Neural crest cell (in vitro differentiated cells): ENCODE measurements at regions not wholly inside any gene's neighbourhood (a gene's known extent, or its start where the extent isn't known, plus 50 kb on each side); places are given as distances from the start of the nearest gene placed in this dataset.

Experiments
- DNase-seq: peaks from one replicate; pipeline ENCODE4 v3.0.0; 2021; ENCODE audit warnings: low read depth, mixed read lengths, low spot score
- H3K27ac Mint-ChIP-seq: one replicate; pipeline ENCODE4 v1.8.0; 2021; ENCODE audit warnings: mild to moderate bottlenecking, mixed read lengths; ENCODE audit not compliant: unreplicated experiment
- H3K27me3 Mint-ChIP-seq: 2 replicates; pipeline ENCODE4 v1.8.0; 2021; ENCODE audit warnings: low read depth, mild to moderate bottlenecking, mixed read lengths
- H3K36me3 Mint-ChIP-seq: 2 replicates; pipeline ENCODE4 v1.8.0; 2021; ENCODE audit warnings: low read depth, mild to moderate bottlenecking, mixed read lengths
- H3K4me1 Mint-ChIP-seq: 2 replicates; pipeline ENCODE4 v1.8.0; 2021; ENCODE audit warnings: mixed read lengths
- H3K4me3 Mint-ChIP-seq: one replicate; pipeline ENCODE4 v1.8.0; 2021; ENCODE audit warnings: mild to moderate bottlenecking, mixed read lengths
- H3K9me3 Mint-ChIP-seq: 2 replicates; pipeline ENCODE4 v1.8.0; 2021; ENCODE audit warnings: mixed read lengths
- CTCF ChIP-seq: fragments of 200-600 bp; sonication (generic); conservative IDR thresholded peaks from 2 replicates; pipeline ENCODE4 v1.5.0; 2021; ENCODE audit warnings: antibody characterized with exemption, mild to moderate bottlenecking

DNA sequence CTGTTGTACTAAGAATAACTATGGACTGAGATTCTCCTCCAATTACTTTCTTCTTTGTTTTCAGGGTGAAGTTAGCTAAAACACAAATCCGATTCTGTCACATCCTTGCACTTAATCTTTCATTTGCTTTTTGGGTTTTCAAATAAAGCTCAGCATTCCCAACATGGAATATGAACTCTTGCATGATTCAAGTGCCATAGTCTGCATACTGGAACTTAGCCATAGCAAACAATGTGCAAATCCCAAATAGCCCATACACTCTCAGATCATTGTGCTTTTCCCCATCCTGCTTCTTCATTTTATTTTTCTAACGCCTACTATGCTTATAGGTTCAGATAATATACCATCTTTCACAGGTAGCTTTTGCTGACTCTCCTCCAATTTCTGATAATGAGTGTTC lies 455.8 kb upstream of the PRMT6 start:
- Mint-ChIP-seq H3K36me3 (no peaks in the 10 kb centered on the region), H3K27ac (no peak overlapping the region), H3K27me3 (no peaks in the 10 kb centered on the region), H3K4me3 (no peak overlapping the region), H3K4me1 (no peaks in the 10 kb centered on the region), H3K9me3 (no peaks in the 10 kb centered on the region)
- no peak for DNase-seq
- no peak for TF ChIP-seq CTCF

DNA sequence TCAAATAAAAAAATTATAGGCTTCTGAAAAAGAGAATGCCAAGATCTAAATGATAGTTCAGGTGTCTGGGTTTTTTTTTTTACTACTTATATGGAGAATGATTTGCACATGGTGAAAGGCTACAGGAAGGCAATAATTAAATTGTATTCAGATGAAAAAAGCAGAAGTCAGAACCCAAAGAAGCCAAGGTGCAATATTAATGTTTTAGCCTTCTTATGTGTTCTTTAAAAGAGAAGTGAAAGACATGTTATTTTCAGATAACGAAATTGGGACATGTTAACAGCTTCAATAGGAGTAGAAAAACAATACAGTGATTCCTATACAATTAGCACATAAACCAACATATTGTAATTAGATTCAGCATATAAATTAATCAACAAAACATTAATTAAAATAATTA lies 452.9 kb upstream of the PRMT6 start:
- Mint-ChIP-seq H3K27ac (no peak overlapping the region), H3K27me3 (no peaks in the 10 kb centered on the region), H3K4me3 (no peak overlapping the region), H3K4me1 (no peaks in the 10 kb centered on the region), H3K9me3 (no peaks in the 10 kb centered on the region), H3K36me3 (no peaks in the 10 kb centered on the region)
- no peak for DNase-seq
- no peak for TF ChIP-seq CTCF

DNA sequence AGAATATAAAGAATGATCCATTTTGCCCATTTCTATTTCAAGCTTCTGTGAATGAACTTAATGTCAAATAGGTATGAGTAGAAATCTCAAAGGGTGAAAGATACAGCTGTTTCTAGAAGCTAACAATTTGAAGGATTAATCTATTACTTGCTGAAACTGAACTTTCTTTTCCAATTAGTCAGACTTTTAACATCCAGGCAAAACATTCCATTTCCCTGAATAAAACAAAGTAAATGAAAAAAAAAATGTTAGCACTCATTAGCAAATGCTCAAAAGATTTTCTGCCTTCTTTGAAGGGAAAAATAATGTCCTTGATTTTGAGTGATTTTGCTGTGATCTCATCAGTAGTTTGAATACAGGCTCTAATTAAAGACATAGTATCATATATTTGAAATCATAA lies 447.6 kb upstream of the PRMT6 start:
- H3K36me3 Mint-ChIP-seq, result no peaks in the 10 kb centered on the region
- H3K9me3 Mint-ChIP-seq, result no peaks in the 10 kb centered on the region
- H3K4me1 Mint-ChIP-seq, result no peaks in the 10 kb centered on the region
- TF ChIP-seq CTCF, result no peak
- H3K27me3 Mint-ChIP-seq, result no peaks in the 10 kb centered on the region
- H3K4me3 Mint-ChIP-seq, result no peak overlapping the region
- no peak for DNase-seq
- H3K27ac Mint-ChIP-seq, result no peak overlapping the region

- no peaks in the 10 kb centered on the region for H3K27me3 Mint-ChIP-seq
- no peaks in the 10 kb centered on the region for H3K4me1 Mint-ChIP-seq
- H3K4me3 Mint-ChIP-seq, result no peak overlapping the region
- H3K27ac Mint-ChIP-seq, result no peak overlapping the region
- no peaks in the 10 kb centered on the region for H3K9me3 Mint-ChIP-seq
- no peak for TF ChIP-seq CTCF
- DNase-seq, result no peak
- no peaks in the 10 kb centered on the region for H3K36me3 Mint-ChIP-seq
Observed at GRCh38 chr1:106613068-106613467, 443.4 kb upstream of the PRMT6 start.

- H3K4me3 Mint-ChIP-seq, result no peak overlapping the region
- no peak overlapping the region for H3K27ac Mint-ChIP-seq
- H3K4me1 Mint-ChIP-seq, result no peaks in the 10 kb centered on the region
- H3K9me3 Mint-ChIP-seq, result no peaks in the 10 kb centered on the region
- no peak for TF ChIP-seq CTCF
- no peaks in the 10 kb centered on the region for H3K27me3 Mint-ChIP-seq
- DNase-seq, result no peak
- H3K36me3 Mint-ChIP-seq, result no peaks in the 10 kb centered on the region
Observed at GRCh38 chr1:106613861-106614260, 442.6 kb upstream of the PRMT6 start.

GRCh38 chr1:106615473-106615872 lies 441.0 kb upstream of the PRMT6 start:
- no peak for TF ChIP-seq CTCF
- Mint-ChIP-seq H3K27me3 (no peaks in the 10 kb centered on the region), H3K4me3 (no peak overlapping the region), H3K36me3 (no peaks in the 10 kb centered on the region), H3K27ac (no peak overlapping the region), H3K9me3 (no peaks in the 10 kb centered on the region), H3K4me1 (no peaks in the 10 kb centered on the region)
- no peak for DNase-seq
